Muscle of arm (tissue), 1 donor: ENCODE measurements at regions not wholly inside any gene's neighbourhood (a gene's known extent, or its start where the extent isn't known, plus 50 kb on each side); places are given as distances from the start of the nearest gene placed in this dataset.
A peak's percentile ranks its signal among the peaks of the same experiment; 100 is the strongest.

Experiments used
- DNase-seq: peaks from one replicate; pipeline ENCODE4 v3.0.0-alpha.2; 2013

DNA sequence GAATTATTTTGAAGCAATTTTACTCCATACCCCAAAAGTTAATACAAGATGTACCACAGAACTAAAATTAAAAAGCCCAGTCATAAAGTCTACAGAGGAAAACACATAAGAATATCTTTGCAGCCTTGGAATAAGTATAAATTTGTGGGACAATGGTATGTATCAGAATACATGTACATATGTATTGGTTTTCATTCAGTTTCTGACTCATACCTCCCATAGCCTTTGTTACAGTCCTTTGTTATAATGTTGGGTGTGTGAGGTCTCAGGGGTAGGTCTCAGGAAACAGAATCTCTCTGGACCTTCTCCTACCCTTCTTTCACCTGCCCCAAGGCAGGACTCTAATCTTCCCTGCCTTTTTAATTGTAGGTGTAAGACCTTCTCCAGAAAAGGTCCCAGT lies 1370.7 kb upstream of the CDH2 start:
- DNase-seq: no peak

DNA sequence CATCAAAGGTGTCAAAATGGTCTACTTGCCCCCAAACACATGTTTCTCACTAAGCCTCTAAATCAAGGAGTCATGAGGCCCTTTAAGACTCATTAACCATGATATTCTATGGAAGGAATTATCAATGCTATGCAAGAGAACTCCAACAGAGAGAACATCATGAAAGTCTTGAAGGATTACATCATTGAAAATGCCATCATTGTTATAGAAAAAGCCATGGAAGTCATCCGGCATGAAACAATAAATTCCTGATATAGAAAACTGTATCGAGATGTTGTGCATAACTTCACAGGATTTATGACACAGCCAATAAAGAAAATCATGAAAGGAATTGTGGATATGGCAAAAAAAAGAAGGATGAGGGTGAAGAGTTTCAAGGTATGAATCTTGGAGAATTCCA lies 1363.6 kb upstream of the CDH2 start:
- DNase-seq: no peak

DNA sequence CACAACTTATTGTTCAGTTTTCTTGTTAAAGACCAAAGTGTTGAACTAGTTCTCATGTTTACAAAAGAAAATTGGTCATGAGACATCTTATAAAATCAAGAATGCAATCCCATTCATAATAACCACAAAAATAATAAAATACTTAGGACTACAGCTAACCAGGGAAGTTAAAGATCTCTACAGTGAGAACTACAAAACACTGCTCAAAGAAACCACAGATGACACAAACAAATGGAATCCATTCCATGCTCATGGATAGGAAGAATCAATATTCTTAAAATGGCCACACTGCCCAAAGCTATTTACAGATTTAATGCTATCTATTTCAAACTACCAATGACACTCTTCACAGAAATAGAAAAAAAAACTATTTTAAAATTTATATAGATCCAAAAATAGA lies 1354.8 kb upstream of the CDH2 start:
- DNase-seq: no peak

DNA sequence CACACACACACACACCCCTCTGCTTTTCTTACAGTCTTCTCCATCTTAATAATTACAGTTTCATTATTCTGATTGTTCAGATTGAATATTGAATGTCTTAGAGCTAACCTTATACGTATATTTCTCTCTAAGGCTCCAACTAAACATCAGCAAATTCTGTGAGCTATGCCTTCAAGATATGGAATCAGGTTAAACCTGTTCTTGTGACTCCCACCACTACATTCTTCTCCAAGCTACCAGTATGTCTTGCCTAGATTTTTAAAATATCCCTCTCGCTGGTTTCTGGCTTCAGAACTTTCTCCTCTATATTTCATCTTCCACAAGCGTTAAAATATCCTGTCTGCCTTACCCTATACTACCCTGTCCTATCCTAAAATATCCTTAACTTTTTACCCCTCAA lies 1346.4 kb upstream of the CDH2 start:
- DNase-seq: no peak

DNA sequence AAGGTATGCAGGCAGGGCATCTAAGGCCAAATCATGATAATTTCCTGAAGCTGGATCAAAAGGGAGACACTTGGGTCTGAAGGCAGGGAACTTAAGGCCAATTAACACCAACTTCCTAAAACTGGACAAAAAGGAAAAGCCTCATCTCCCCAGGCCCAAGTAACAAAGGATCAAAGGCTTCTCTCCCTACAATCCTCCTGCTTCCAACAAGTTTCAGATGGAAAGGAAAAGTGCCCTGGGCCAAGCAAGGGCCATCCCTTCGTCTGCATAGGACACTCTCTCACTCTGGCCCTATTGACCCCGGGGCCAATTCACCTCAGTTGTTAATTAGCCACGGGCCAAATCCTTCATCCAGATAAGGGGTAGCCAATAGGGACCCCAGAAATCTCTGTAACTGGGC lies 1335.8 kb upstream of the CDH2 start:
- DNase-seq: no peak

DNA sequence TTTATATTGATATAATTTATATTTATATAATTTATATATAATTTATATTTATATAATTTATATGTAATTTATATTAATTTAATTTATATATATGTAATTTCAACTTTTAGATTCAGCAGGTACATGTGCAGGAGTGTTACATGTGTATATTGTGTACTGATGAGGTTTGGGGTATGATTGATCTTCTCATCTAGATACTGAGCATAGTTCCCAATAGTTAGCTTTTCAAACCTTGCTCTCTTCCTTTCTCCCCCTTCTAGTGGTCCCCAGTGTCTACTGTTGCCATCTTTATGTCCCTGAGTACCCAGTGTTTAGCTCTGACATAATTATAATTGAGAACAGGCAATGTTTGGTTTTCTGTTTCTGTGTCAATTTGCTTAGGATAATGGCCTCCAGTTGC lies 1335.3 kb upstream of the CDH2 start:
- no peak for DNase-seq

DNA sequence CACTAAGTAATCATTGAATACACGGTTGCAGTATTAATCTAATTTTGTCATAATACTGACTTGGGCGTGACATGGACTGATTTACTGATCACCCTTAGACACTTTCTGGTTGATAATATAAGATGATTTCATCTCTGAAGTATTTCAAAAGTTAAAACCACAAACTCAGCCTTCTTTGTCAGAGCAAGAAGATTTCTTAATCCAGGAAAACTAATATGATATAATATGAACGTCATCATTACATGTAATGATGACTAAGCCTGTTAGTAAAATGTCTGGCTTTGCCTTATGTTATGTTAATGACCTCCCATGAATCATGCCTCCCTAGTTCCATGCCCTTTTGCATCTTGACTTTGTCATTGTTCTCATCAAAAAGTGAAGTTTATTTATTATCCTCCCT lies 1325.0 kb upstream of the CDH2 start:
- DNase-seq: no peak

DNA sequence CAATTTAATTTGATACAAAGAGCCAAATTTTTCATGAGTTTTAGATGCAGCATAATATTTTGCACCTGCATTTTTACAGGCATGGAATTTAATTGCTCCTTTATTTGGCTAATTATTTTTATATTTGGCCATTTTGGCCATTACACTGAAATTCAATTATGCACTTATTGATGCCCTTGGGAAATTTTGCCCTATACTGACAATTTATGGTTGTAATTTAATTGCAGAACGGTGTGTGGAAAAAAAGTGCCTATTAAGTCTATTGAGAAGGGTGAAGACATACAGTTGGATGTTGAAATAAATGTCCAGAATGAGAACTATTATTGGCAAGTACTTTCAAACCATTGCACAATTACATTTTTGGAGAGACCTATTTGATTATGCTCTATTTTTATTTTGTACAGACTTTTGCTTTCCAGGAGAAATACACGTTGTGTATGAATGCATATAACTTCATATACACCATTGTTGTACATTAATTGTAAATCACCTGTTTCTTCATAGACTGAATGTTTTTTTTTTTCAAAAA lies 1319.3 kb upstream of the CDH2 start:
- peak; percentile 2 for DNase-seq

DNA sequence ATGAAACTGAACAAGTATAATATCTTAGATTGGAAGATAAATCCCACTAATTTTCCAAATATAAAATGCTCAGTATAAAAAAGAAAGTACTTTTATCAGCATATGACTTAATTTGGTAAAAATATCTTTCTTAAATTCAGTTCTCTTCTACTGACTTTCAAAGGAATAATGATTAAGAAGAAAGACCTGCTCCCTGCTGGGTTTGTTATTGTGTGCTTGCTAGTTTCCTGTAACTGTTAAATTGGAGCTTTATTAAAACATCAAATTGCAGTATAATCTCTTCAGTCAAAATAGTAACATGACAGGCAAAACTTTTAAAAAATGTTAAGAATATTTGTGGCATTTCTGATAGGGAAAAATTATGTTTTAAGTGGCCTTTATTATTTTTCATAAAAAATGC lies 1317.4 kb upstream of the CDH2 start:
- DNase-seq: no peak

DNA sequence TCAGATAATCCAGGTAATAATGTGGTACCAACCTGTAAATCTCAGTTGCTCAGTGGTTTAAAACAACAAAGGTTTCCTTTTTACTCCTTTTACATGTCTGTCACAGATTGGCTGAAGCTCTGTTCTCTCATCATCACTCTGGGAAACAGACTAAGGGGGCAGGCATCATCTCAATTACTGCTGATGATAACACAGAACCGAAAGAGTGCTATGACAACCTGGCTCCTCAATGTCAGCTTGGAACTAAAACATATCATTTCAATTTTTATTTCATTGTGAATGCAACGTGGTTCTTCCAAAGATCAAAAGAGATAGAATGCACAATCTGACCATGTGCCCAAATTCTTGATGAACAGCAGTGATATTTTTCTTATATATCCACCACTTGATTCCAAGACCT lies 1315.0 kb upstream of the CDH2 start:
- DNase-seq: no peak

DNA sequence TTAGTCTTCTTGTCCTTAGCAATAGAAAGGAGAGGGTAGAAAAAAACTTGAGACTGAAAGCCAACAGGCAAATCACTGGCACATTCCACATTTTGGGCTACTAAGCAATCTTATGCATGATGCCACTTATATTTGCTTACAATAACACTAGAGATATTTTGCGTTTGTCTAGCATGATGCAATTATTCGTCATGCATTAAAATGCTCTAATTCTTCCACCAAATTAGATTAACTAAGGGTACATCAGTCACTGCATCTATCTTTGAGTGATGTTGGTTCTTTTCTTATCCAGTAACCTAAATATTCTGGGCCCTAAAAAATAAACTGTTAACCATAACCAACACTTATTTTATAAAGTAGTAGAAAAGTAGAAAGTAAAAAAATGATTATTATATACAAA lies 1311.7 kb upstream of the CDH2 start:
- no peak for DNase-seq

DNA sequence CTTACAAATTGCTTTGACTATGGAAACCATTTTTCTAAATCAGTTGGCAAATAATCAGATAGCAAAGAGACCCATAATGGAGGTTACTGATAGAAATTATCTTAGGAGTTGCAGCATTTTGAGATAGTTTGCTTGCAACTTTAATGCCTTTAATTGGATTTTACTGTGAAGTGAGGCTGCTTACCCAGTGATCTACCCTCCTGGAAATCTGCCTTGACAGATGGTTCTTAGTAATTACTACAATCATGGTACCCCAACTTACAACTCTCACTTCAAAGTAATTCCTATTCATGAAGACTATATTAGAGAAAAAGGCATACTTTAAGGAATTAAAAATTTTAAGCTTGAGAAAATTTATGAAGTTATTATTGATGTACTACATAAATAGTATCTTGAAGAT lies 1288.6 kb upstream of the CDH2 start:
- no peak for DNase-seq

DNA sequence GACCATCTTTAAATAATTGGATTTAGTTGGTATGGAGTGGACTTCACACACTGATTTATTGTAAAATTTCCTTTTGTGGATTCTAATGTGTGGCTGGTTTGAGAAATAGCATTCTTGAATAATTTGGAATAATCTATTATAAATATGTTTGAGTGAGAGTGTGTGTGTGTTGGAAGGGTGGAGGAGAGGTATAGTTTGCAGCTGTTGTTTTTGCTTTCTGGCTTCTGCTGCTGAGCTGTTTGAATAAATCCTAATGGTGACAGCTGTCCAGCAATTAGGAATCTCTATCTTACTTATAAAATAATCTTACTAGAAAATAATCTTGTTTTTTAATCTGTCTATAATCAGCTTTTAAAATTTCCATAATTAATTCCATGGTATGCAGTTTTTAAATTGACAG lies 1283.0 kb upstream of the CDH2 start:
- no peak for DNase-seq

DNA sequence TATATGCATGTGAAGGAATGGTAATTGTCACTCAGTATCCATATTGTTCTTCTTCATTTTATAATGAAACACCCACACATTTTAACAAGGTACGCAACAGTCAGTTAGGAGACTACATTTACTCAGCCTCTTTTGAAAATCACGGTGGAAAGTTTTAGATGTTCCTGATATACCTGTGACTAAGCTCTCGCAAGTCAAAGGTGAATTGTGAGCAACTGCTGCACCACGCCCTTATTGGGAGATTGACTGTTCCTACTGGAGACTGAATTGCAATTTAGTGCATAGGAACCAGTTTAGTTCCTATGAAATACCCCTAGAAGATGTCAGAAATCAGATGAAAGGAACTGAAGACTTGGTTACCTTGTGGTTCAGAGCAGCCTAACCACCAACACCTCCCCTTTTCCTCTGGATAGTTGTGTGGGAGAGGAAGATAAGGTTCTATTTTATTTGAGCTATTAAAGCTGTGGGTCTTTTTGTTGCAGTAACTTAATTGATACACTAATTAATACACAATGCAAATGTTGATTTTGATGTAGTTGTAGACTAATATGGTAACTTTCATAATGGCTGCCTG lies 1280.5 kb upstream of the CDH2 start:
- DNase-seq: no peak

DNA sequence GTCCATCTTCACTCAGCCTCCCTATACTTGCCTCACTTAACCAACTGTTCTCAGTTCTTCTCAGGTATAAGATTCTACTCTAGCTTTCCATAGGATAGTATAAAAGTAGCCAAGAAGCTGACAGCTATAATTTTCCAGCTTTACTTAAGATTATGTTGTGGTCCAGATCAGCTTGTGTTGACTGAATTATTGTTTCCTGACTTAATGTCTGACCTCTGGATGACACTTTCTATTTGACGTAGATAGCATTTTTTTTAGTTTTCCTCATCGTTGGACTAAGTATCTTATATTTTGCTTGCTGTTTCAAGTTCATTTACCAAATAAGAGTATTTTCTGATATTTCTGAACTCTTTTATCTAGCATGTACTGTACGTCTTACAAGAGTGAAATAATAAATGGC lies 1272.5 kb upstream of the CDH2 start:
- peak; percentile 67 for DNase-seq

DNA sequence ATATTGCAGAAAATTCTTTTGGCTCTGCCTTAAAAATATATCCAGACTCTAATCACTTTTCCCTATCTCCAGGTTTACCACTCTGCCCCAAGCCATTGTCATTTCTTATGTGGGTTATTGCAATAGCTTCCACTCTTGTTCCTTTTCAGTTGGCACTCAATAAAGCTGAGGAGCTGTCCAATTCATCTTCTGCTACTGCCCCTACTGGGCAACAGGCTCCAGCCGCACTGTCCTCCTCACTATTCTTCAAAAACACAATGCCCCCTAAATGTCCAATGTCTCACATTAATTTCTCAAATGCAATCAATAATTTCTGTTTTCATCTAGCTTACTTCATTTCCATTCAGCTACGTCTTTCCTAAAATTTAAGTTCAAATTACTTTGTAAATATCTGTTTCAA lies 1262.5 kb upstream of the CDH2 start:
- no peak for DNase-seq

DNA sequence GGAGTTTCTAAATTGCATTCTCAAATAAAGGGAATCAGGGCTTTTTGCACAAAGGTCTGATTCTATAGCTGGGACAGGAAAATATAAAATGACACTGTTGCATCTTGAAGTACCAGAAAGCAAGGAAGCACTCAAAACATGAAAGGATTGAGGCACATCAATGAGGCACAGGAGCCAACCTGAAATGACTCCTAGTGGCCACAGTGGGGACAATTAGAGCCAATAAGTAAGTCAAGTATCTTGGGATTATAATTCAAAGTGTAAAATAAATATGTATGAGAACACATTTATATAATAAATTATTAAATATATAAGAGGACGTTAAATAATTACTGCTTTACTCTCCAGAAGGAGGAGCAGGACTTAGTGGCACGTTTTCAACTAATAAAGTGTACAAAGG lies 1259.5 kb upstream of the CDH2 start:
- no peak for DNase-seq

DNA sequence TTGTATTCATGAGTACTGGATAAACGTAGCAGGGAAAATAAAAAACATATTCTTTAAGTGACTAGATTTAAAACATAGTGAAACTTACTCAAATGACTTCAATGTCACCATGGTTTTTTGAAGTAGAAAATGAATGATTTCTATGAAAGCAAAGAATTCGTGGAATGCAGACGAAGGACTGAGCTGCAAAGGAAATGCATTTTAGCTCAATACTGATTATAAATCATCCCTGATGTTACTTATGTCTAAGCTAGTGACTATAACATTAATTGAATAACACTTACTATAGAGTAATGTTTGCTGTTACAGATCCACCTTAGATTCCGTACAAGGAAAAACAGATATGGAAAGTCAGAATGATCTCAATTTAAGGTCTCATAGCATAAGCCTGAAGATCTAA lies 1257.7 kb upstream of the CDH2 start:
- DNase-seq: no peak

DNA sequence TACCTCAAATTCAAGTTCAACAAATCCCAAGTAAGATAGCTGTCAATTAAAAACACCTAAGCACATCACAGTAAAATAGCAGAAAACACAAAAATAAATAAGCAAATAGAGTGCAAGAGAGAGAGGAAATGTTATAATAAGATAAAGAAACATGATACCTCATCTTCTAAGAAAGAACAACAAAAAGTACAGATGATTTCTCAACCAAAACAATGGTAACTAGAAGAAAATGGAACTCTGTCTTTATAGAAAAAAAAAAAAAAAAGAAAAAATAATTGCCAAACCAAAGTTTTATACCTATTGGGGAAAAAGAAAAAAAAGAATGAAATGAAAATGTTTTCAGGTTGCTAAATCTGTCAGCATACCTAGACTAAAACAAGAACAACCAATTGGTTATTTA lies 1253.5 kb upstream of the CDH2 start:
- DNase-seq: no peak

DNA sequence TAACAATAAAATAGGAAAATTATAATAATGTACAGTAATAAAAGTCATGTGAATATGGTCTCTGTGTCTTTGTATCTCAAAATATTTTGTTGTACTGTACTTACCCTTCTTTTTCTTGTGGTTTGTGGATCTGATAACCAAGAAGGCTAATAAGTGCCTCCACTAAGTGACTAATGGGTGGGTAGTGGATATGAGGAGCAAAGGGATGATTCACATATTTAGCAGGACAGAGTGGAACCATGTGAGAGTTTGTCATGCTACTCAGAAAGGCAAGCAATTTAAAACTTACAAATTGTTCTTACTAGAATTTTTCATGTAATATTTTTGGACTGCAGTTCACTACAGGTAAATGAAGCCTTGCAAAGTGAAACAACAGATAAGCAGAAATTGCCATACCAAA lies 1241.2 kb upstream of the CDH2 start:
- DNase-seq: no peak

DNA sequence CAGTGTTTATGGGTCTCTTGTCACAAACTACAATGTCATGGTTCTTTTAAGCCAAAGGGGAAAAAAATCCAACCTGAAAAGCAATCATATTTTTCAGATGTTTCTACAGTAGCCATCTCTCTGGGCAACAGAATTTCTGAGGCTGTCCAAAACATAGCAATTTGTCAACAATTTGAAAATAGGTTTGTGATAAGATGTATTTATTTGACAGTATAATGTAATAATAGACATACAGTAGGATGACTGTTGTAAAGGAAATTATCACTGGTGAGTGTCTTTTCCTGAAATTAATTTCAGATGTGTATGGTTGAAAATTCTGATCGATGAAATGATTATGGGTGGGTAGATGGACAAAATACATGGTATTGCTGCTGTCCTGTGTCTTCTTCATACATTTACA lies 1230.1 kb upstream of the CDH2 start:
- DNase-seq: no peak

DNA sequence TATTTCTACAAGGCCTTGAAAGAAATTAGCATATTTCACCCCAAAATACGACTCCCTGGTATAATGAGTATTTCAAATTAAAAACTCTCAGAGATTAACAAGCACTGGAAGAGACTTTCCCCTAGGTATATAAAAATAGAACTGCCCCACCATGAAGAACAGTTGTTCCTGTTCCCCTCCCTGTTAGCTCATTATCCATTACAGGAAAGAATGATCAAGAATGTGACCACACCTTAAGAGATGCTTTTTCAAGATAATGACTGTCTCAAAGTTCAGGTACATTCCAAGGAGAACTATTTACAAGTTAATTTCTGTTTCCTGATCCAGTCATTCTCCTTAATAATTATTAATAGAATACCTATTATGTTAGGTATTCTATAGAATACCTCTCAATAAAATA lies 1220.6 kb upstream of the CDH2 start:
- DNase-seq: no peak

DNA sequence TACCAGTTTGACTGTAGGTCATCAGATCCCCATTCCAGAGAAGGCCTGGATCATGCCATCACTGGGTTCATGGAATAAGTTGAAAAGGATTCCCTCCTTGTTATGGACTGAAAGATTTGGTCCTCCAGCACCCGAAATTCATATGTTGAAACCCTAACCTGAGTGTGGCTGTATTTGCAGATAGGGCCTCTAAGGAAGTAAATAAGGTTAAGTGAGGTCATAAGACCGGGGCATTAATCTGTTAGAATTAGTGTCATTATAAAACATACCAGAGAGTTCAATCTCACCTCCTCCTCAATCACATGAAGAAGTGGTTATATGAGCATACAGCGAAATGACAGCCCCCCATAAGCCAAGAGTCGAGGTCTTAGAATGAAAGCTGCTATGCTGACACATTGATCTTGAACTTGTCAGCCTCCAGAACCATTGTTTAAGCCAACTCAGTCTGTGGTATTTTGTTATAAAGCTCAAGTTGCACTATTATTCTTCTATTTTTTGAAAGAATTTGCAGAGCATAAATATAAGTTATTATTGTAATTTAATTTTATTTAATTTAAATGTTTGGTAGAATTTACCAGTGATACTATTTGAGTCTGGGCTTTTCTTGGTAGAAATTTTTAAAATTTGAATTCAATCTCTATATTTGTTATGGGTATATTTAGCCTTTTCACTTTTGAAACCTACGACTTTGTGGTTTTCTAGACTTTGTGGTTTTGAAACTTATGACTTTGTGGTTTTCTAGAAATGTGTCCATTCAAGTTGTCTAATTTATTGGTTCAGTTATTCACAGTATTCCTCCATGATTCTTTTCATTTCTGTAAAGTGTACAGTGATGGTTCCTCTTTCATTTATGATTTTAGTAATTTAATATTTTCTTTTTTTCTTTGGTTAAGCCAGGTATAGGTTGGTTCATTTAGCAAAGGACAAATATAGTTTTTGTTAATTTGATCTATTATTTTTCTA lies 1206.7 kb upstream of the CDH2 start:
- no peak for DNase-seq
